IPS-NIHi11 (cell line): ENCODE measurements at regions not wholly inside any gene's neighbourhood (a gene's known extent, or its start where the extent isn't known, plus 50 kb on each side); places are given as distances from the start of the nearest gene placed in this dataset.

Source experiments
- DNase-seq: peaks from one replicate; pipeline ENCODE4 v3.0.0; 2012; ENCODE audit warnings: mixed read lengths, low spot score

GRCh38 chr12:88996200-88996788 is 356.0 kb downstream of the DUSP6 start:
- no peak for DNase-seq

GRCh38 chr12:88994971-88995370 is 357.3 kb downstream of the DUSP6 start:
- no peak for DNase-seq

GRCh38 chr12:88994537-88994936 is 357.8 kb downstream of the DUSP6 start:
- DNase-seq: no peak

GRCh38 chr12:88993651-88994050 is 358.6 kb downstream of the DUSP6 start:
- peak; percentile 26 for DNase-seq

GRCh38 chr12:88986056-88986455 is 366.2 kb downstream of the DUSP6 start:
- no peak for DNase-seq

GRCh38 chr12:88985631-88986030 is 366.7 kb downstream of the DUSP6 start:
- DNase-seq: no peak

GRCh38 chr12:88985011-88985410 is 367.3 kb downstream of the DUSP6 start:
- DNase-seq: no peak

- no peak for DNase-seq
Measured at GRCh38 chr12:88982694-88983093, 369.6 kb downstream of the DUSP6 start.

- no peak for DNase-seq
Measured at GRCh38 chr12:88977115-88977514, 375.2 kb downstream of the DUSP6 start.

GRCh38 chr12:88973998-88974397 is 378.3 kb downstream of the DUSP6 start:
- no peak for DNase-seq

- no peak for DNase-seq
Measured at GRCh38 chr12:88970740-88971139, 381.6 kb downstream of the DUSP6 start.

GRCh38 chr12:88969127-88969526 is 383.2 kb downstream of the DUSP6 start:
- no peak for DNase-seq

GRCh38 chr12:88960213-88960878 is 380.1 kb upstream of the KITLG start:
- no peak for DNase-seq

GRCh38 chr12:88958946-88959345 is 378.7 kb upstream of the KITLG start:
- DNase-seq: no peak

GRCh38 chr12:88958153-88958552 is 377.9 kb upstream of the KITLG start:
- no peak for DNase-seq

GRCh38 chr12:88957358-88957757 is 377.1 kb upstream of the KITLG start:
- no peak for DNase-seq

- no peak for DNase-seq
Measured at GRCh38 chr12:88955531-88955930, 375.3 kb upstream of the KITLG start.

GRCh38 chr12:88953029-88953586 is 372.8 kb upstream of the KITLG start:
- DNase-seq: no peak

GRCh38 chr12:88952562-88952942 is 372.3 kb upstream of the KITLG start:
- DNase-seq: no peak

GRCh38 chr12:88951860-88952561 is 371.7 kb upstream of the KITLG start:
- DNase-seq: no peak

- no peak for DNase-seq
Measured at GRCh38 chr12:88951177-88951576, 370.9 kb upstream of the KITLG start.

GRCh38 chr12:88947486-88948043 is 367.3 kb upstream of the KITLG start:
- DNase-seq: no peak
